ENCODE measurements at regions not wholly inside any gene's neighbourhood (a gene's known extent, or its start where the extent isn't known, plus 50 kb on each side); places are given as distances from the start of the nearest gene placed in this dataset.

- Histone ChIP-seq H3K27me3 (ENCODE audit: insufficient read depth, poor library complexity, severe bottlenecking) (no peaks in the 10 kb centered on the region), H3K36me3 (ENCODE audit: low read depth) (no peaks in the 10 kb centered on the region), H3K9me3 (ENCODE audit: severe bottlenecking) (no peaks in the 10 kb centered on the region), H3K27ac (ENCODE audit: poor library complexity, severe bottlenecking) (no peak overlapping the region), H3K4me1 (ENCODE audit: insufficient read depth, poor library complexity, severe bottlenecking) (no peaks in the 10 kb centered on the region), H3K4me3 (ENCODE audit: severe bottlenecking) (no peak overlapping the region)
- no peak for TF ChIP-seq CTCF (IDR thresholded peaks at IDR 0.05; ENCODE audit: poor library complexity, severe bottlenecking)
- no peak for ATAC-seq (ENCODE audit: low read depth)
- no peak for DNase-seq (ENCODE audit: low spot score)
Measured at GRCh38 chr1:208788013-208788540, 543.9 kb upstream of the PLXNA2 start.

GRCh38 chr1:208791456-208791855 is 547.3 kb upstream of the PLXNA2 start:
- no peak for ATAC-seq (ENCODE audit: low read depth)
- no peak for TF ChIP-seq CTCF (IDR thresholded peaks at IDR 0.05; ENCODE audit: poor library complexity, severe bottlenecking)
- DNase-seq (ENCODE audit: low spot score), result no peak
- Histone ChIP-seq H3K4me3 (ENCODE audit: severe bottlenecking) (no peak overlapping the region), H3K9me3 (ENCODE audit: severe bottlenecking) (no peaks in the 10 kb centered on the region), H3K36me3 (ENCODE audit: low read depth) (no peaks in the 10 kb centered on the region), H3K4me1 (ENCODE audit: insufficient read depth, poor library complexity, severe bottlenecking) (no peaks in the 10 kb centered on the region), H3K27ac (ENCODE audit: poor library complexity, severe bottlenecking) (no peak overlapping the region), H3K27me3 (ENCODE audit: insufficient read depth, poor library complexity, severe bottlenecking) (no peaks in the 10 kb centered on the region)

- no peak for TF ChIP-seq CTCF (IDR thresholded peaks at IDR 0.05; ENCODE audit: poor library complexity, severe bottlenecking)
- DNase-seq (ENCODE audit: low spot score) (no peak), ATAC-seq (ENCODE audit: low read depth) (no peak)
- Histone ChIP-seq H3K27me3 (ENCODE audit: insufficient read depth, poor library complexity, severe bottlenecking) (no peaks in the 10 kb centered on the region), H3K4me1 (ENCODE audit: insufficient read depth, poor library complexity, severe bottlenecking) (no peaks in the 10 kb centered on the region), H3K36me3 (ENCODE audit: low read depth) (no peaks in the 10 kb centered on the region), H3K9me3 (ENCODE audit: severe bottlenecking) (no peaks in the 10 kb centered on the region), H3K4me3 (ENCODE audit: severe bottlenecking) (no peak overlapping the region), H3K27ac (ENCODE audit: poor library complexity, severe bottlenecking) (no peak overlapping the region)
Measured at GRCh38 chr1:208793861-208794345, 549.7 kb upstream of the PLXNA2 start.

GRCh38 chr1:208799186-208799585 is 555.0 kb upstream of the PLXNA2 start:
- Histone ChIP-seq H3K4me3 (ENCODE audit: severe bottlenecking) (no peak overlapping the region), H3K27me3 (ENCODE audit: insufficient read depth, poor library complexity, severe bottlenecking) (no peaks in the 10 kb centered on the region), H3K4me1 (ENCODE audit: insufficient read depth, poor library complexity, severe bottlenecking) (no peaks in the 10 kb centered on the region), H3K9me3 (ENCODE audit: severe bottlenecking) (no peaks in the 10 kb centered on the region), H3K36me3 (ENCODE audit: low read depth) (no peaks in the 10 kb centered on the region), H3K27ac (ENCODE audit: poor library complexity, severe bottlenecking) (no peak overlapping the region)
- no peak for TF ChIP-seq CTCF (IDR thresholded peaks at IDR 0.05; ENCODE audit: poor library complexity, severe bottlenecking)
- ATAC-seq (ENCODE audit: low read depth) (no peak), DNase-seq (ENCODE audit: low spot score) (no peak)

GRCh38 chr1:208803011-208803811 is 559.0 kb upstream of the PLXNA2 start:
- ATAC-seq (ENCODE audit: low read depth) (no peak), DNase-seq (ENCODE audit: low spot score) (no peak)
- no peak overlapping the region for H3K4me3 ChIP-seq (ENCODE audit: severe bottlenecking)
- H3K9me3 ChIP-seq (ENCODE audit: severe bottlenecking), result no peaks in the 10 kb centered on the region
- H3K36me3 ChIP-seq (ENCODE audit: low read depth), result no peaks in the 10 kb centered on the region
- no peaks in the 10 kb centered on the region for H3K27me3 ChIP-seq (ENCODE audit: insufficient read depth, poor library complexity, severe bottlenecking)
- no peak for TF ChIP-seq CTCF (IDR thresholded peaks at IDR 0.05; ENCODE audit: poor library complexity, severe bottlenecking)
- peaks cover 14% of the 10 kb centered on the region for H3K4me1 ChIP-seq (ENCODE audit: insufficient read depth, poor library complexity, severe bottlenecking)
- no peak overlapping the region for H3K27ac ChIP-seq (ENCODE audit: poor library complexity, severe bottlenecking)

Measured in RWPE2 (cell line).